ENCODE measurements at regions not wholly inside any gene's neighbourhood (a gene's known extent, or its start where the extent isn't known, plus 50 kb on each side); places are given as distances from the start of the nearest gene placed in this dataset.

DNA sequence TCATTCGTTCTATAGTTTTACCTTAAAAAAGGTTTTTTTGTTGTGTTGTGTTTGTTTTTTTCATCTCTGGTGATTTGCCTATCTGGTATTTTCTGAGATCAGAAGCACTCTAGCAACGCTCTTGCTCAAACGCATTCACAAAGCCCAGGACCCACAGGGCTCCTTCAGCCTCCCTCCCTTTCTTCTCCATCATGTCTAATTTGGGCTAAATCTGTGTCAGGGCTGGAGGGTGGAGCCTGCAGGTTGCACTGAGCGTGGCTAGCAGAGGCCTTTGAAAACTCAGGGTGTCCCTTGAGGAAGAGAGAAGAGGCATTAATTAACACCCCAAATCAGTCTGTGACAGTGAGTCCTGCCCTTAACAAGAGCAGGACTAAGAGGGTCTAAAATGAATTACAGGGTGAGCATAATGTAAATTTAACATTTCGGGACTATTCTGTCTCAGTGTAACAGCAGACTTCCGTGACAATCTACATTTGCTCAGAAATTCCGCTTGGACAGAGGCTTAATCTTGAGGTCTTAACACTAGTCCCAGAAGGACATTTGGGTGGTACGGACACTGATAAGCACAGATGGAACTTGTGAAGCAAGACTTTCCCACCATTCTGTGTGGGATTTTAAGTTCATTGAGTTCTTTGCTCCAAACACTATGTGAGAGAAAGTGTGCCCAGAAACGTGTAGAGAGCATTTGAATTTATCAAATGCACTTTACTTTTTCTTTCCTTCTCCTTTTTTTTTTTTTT is 174.4 kb upstream of the APCDD1 start:
- BruUV-seq (replicated peaks) = no TSS peak
- Histone ChIP-seq H3K79me2 (ENCODE audit: insufficient read depth, low read length) (no peaks in the 10 kb centered on the region), H4K20me1 (ENCODE audit: insufficient read depth) (no peaks in the 10 kb centered on the region), H3K27ac (ENCODE audit: low read depth, low read length) (no peak overlapping the region), H2AFZ (ENCODE audit: low read depth, low read length, poor library complexity, severe bottlenecking) (no peak overlapping the region), H3K4me1 (ENCODE audit: control insufficient read depth in 1 of 2, insufficient read depth in 2 of 2, low read length in 2 of 2) (no peaks in the 10 kb centered on the region), H3K4me2 (ENCODE audit: low read length) (no peak overlapping the region), H3K9me2 (ENCODE audit: insufficient read depth) (no peaks in the 10 kb centered on the region), H3K36me3 (ENCODE audit: control insufficient read depth in 1 of 2, insufficient read depth in 2 of 2, low read length in 2 of 2) (no peaks in the 10 kb centered on the region), H3K9ac (ENCODE audit: low read length) (no peak overlapping the region), H3K9me3 (ENCODE audit: control insufficient read depth in 1 of 2, insufficient read depth in 1 of 2, low read depth in 1 of 2, low read length in 2 of 2) (no peaks in the 10 kb centered on the region), H3K27me3 (ENCODE audit: insufficient read depth, low read length) (peaks cover 34% of the 10 kb centered on the region; the same call in 1 of the 2 replicates), H3K4me3 (replicated peaks in 1 of 2; ENCODE audit: low read depth in 1 of 2, low read length in 2 of 2) (no peak overlapping the region)
- intact Hi-C loops (cut with micrococcal nuclease) = no loop called here
- ChIA-PET RAD21 (ENCODE audit: low non-redundant PET in 1 of 2, low total read pairs in 2 of 2, uncharacterized antibody in 2 of 2, unreplicated experiment in 2 of 2) (no interaction called here), CTCF (no interaction called here), POLR2A (no interaction called here)
- TF ChIP-seq ZNF274 (IDR thresholded peaks at IDR 0.05; ENCODE audit: low read depth, low read length) = no peak
- no peak for TF ChIP-seq SIN3A (IDR thresholded peaks at IDR 0.05; ENCODE audit: low read depth)
- TF ChIP-seq CBX3 (IDR thresholded peaks at IDR 0.05; ENCODE audit: low read depth) = no peak
- no peak for TF ChIP-seq CEBPB (IDR thresholded peaks at IDR 0.05; ENCODE audit: low read depth)
- TF ChIP-seq, protein P1, sequence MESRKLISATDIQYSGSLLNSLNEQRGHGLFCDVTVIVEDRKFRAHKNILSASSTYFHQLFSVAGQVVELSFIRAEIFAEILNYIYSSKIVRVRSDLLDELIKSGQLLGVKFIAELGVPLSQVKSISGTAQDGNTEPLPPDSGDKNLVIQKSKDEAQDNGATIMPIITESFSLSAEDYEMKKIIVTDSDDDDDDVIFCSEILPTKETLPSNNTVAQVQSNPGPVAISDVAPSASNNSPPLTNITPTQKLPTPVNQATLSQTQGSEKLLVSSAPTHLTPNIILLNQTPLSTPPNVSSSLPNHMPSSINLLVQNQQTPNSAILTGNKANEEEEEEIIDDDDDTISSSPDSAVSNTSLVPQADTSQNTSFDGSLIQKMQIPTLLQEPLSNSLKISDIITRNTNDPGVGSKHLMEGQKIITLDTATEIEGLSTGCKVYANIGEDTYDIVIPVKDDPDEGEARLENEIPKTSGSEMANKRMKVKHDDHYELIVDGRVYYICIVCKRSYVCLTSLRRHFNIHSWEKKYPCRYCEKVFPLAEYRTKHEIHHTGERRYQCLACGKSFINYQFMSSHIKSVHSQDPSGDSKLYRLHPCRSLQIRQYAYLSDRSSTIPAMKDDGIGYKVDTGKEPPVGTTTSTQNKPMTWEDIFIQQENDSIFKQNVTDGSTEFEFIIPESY (IDR thresholded peaks at IDR 0.05; ENCODE audit: extremely low read depth, insufficient replicate concordance, low read length) = no peak
- DNase-seq (ENCODE audit: low read depth, low spot score) = no peak
- ATAC-seq = no peak

DNA sequence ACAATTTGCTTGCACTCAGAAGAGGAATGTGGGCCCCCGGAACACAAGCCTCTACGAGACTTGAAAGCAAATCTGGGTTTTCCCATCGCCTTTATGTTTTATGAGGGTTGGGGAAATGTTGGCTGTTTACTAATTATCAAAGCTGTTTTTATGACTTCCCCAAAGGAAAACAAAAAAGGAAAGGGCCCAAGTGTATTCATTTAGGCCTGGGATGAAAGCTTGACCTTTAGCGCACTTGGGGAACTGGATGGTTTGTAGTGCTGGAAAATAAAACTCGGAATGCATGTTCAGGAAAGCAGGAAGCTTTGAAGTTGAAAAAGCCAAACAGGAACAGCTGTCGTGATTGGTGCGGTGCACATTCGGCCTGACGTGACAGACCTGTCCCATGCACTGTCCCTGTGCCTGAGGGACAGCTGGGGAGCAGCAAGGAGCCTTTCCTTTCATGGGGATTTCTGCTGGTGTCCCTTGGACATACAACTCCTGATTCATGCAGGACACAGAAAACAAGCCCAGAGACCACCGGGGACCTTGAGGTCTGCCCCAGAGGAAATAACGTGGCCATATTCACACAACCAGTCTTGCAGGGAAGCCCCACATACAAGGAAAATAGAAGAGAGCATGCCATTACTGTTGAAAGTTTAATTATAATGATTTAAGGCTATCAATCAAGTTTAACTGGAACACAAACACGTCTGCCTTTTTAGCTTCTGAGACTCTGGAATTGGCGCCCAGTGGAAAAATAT is 169.7 kb upstream of the APCDD1 start:
- Histone ChIP-seq H3K27me3 (ENCODE audit: insufficient read depth, low read length) (peaks cover 18% of the 10 kb centered on the region; the same call in 1 of the 2 replicates), H3K4me3 (replicated peaks in 1 of 2; ENCODE audit: low read depth in 1 of 2, low read length in 2 of 2) (no peak overlapping the region), H3K27ac (ENCODE audit: low read depth, low read length) (no peak overlapping the region), H4K20me1 (ENCODE audit: insufficient read depth) (no peaks in the 10 kb centered on the region), H3K36me3 (ENCODE audit: control insufficient read depth in 1 of 2, insufficient read depth in 2 of 2, low read length in 2 of 2) (no peaks in the 10 kb centered on the region), H3K4me2 (ENCODE audit: low read length) (no peak overlapping the region), H2AFZ (ENCODE audit: low read depth, low read length, poor library complexity, severe bottlenecking) (no peak overlapping the region), H3K9ac (ENCODE audit: low read length) (no peak overlapping the region), H3K9me3 (ENCODE audit: control insufficient read depth in 1 of 2, insufficient read depth in 1 of 2, low read depth in 1 of 2, low read length in 2 of 2) (peaks cover 0 to 5% of the 10 kb centered on the region in 2 experiments; a peak in 2 of 4 replicates), H3K79me2 (ENCODE audit: insufficient read depth, low read length) (no peaks in the 10 kb centered on the region), H3K9me2 (ENCODE audit: insufficient read depth) (no peaks in the 10 kb centered on the region), H3K4me1 (ENCODE audit: control insufficient read depth in 1 of 2, insufficient read depth in 2 of 2, low read length in 2 of 2) (no peaks in the 10 kb centered on the region)
- no peak for DNase-seq (ENCODE audit: low read depth, low spot score)
- ChIA-PET CTCF (no interaction called here), RAD21 (ENCODE audit: low non-redundant PET in 1 of 2, low total read pairs in 2 of 2, uncharacterized antibody in 2 of 2, unreplicated experiment in 2 of 2) (no interaction called here), POLR2A (no interaction called here)
- TF ChIP-seq SRF (IDR thresholded peaks at IDR 0.05; ENCODE audit: low read depth) (no peak), POLR2AphosphoS5 (IDR thresholded peaks at IDR 0.05; ENCODE audit: low read depth, low read length) (no peak), RAD21 (IDR thresholded peaks at IDR 0.05; ENCODE audit: low read depth) (no peak), JUND (IDR thresholded peaks at IDR 0.05) (no peak), EGR1 (IDR thresholded peaks at IDR 0.05; ENCODE audit: low read depth) (no peak), CEBPB (IDR thresholded peaks at IDR 0.05; ENCODE audit: low read depth) (no peak), EZH2phosphoT487 (IDR thresholded peaks at IDR 0.05; ENCODE audit: borderline replicate concordance) (no peak), CBX3 (IDR thresholded peaks at IDR 0.05; ENCODE audit: low read depth) (no peak), TCF7L2 (IDR thresholded peaks at IDR 0.05; ENCODE audit: borderline replicate concordance, extremely low read depth, insufficient read depth, insufficient read length) (no peak), ELF1 (IDR thresholded peaks at IDR 0.05; ENCODE audit: borderline replicate concordance, low read depth) (no peak), YY1 (IDR thresholded peaks at IDR 0.05; ENCODE audit: extremely low read depth, insufficient replicate concordance, low read depth, low read length) (no peak)
- TF ChIP-seq, protein P2, sequence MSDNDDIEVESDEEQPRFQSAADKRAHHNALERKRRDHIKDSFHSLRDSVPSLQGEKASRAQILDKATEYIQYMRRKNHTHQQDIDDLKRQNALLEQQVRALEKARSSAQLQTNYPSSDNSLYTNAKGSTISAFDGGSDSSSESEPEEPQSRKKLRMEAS (IDR thresholded peaks at IDR 0.05) = no peak
- no peak for ATAC-seq
- BruUV-seq (replicated peaks) = no TSS peak
- intact Hi-C loops (cut with micrococcal nuclease) = no loop called here

All from HCT116 (cell line).